ENCODE measurements at regions not wholly inside any gene's neighbourhood (a gene's known extent, or its start where the extent isn't known, plus 50 kb on each side); places are given as distances from the start of the nearest gene placed in this dataset.
"Not testable (repeated sequence)": the region's sequence is repeated elsewhere in the genome, so short reads cannot be mapped to it uniquely, and the experiment has no call there.

- no peak for DNase-seq
These were observed 795.4 kb downstream of the SLC6A15 start for GRCh38 chr12:84117190-84117589.

- no peak for DNase-seq
These were observed 798.9 kb downstream of the SLC6A15 start for GRCh38 chr12:84113666-84114065.

- DNase-seq, result not testable (repeated sequence)
These were observed 808.7 kb downstream of the SLC6A15 start for GRCh38 chr12:84103886-84104285.

- not testable (repeated sequence) for DNase-seq
These were observed 810.6 kb downstream of the SLC6A15 start for GRCh38 chr12:84101963-84102362.

GRCh38 chr12:84099591-84099990, 813.0 kb downstream of the SLC6A15 start:
- not testable (repeated sequence) for DNase-seq

GRCh38 chr12:84091651-84092050, 820.9 kb downstream of the SLC6A15 start:
- no peak for DNase-seq

GRCh38 chr12:84089356-84089755, 823.2 kb downstream of the SLC6A15 start:
- no peak for DNase-seq

- DNase-seq, result no peak
These were observed 827.6 kb downstream of the SLC6A15 start for GRCh38 chr12:84085046-84085445.

GRCh38 chr12:84079626-84080025, 833.0 kb downstream of the SLC6A15 start:
- DNase-seq, result no peak

- DNase-seq, result no peak
These were observed 834.9 kb downstream of the SLC6A15 start for GRCh38 chr12:84077679-84078078.

- DNase-seq, result no peak
These were observed 836.6 kb downstream of the SLC6A15 start for GRCh38 chr12:84075991-84076390.

- DNase-seq, result no peak
These were observed 839.2 kb downstream of the SLC6A15 start for GRCh38 chr12:84073401-84073800.

GRCh38 chr12:84072961-84073360, 839.6 kb downstream of the SLC6A15 start:
- DNase-seq, result no peak

- no peak for DNase-seq
These were observed 842.3 kb downstream of the SLC6A15 start for GRCh38 chr12:84070292-84070691.

GRCh38 chr12:84069699-84070098, 842.9 kb downstream of the SLC6A15 start:
- DNase-seq, result no peak

- no peak for DNase-seq
These were observed 843.4 kb downstream of the SLC6A15 start for GRCh38 chr12:84069198-84069597.

- DNase-seq, result no peak
These were observed 854.5 kb downstream of the SLC6A15 start for GRCh38 chr12:84058136-84058535.

GRCh38 chr12:84054811-84055210, 857.8 kb downstream of the SLC6A15 start:
- no peak for DNase-seq

- no peak for DNase-seq
These were observed 864.7 kb downstream of the SLC6A15 start for GRCh38 chr12:84047881-84048280.

- DNase-seq, result no peak
These were observed 865.7 kb downstream of the SLC6A15 start for GRCh38 chr12:84046859-84047258.

GRCh38 chr12:84043355-84043754, 869.2 kb downstream of the SLC6A15 start:
- no peak for DNase-seq

- DNase-seq, result no peak
These were observed 874.4 kb downstream of the SLC6A15 start for GRCh38 chr12:84038242-84038641.

- DNase-seq, result no peak
These were observed 875.7 kb downstream of the SLC6A15 start for GRCh38 chr12:84036912-84037311.

- DNase-seq, result no peak
These were observed 876.8 kb downstream of the SLC6A15 start for GRCh38 chr12:84035766-84036165.

- no peak for DNase-seq
These were observed 877.7 kb downstream of the SLC6A15 start for GRCh38 chr12:84034871-84035270.

GRCh38 chr12:84033162-84033561, 879.4 kb downstream of the SLC6A15 start:
- DNase-seq, result no peak
